ENCODE measurements at regions not wholly inside any gene's neighbourhood (a gene's known extent, or its start where the extent isn't known, plus 50 kb on each side); places are given as distances from the start of the nearest gene placed in this dataset.

GRCh38 chr4:123869286-123870215, 473.0 kb downstream of the SPRY1 start:
- DNase-seq (ENCODE audit: low read depth in 2 of 2), result no peak

GRCh38 chr4:123870216-123870876, 473.8 kb downstream of the SPRY1 start:
- DNase-seq (ENCODE audit: low read depth in 2 of 2), result peak; percentile 23 to 34

- DNase-seq (ENCODE audit: low read depth in 2 of 2), result no peak
These were observed 474.7 kb downstream of the SPRY1 start for GRCh38 chr4:123871341-123871740.

- no peak for DNase-seq (ENCODE audit: low read depth in 2 of 2)
These were observed 477.5 kb downstream of the SPRY1 start for GRCh38 chr4:123874063-123874462.

GRCh38 chr4:123876143-123876542, 479.5 kb downstream of the SPRY1 start:
- DNase-seq (ENCODE audit: low read depth in 2 of 2), result no peak

GRCh38 chr4:123876671-123877101, 480.1 kb downstream of the SPRY1 start:
- peak in 1 of 2 donors; percentile 31 for DNase-seq (ENCODE audit: low read depth in 2 of 2)

- DNase-seq (ENCODE audit: low read depth in 2 of 2), result peak; percentile 28 to 55
These were observed 481.0 kb downstream of the SPRY1 start for GRCh38 chr4:123877551-123877950.

- DNase-seq (ENCODE audit: low read depth in 2 of 2), result no peak
These were observed 482.4 kb downstream of the SPRY1 start for GRCh38 chr4:123878976-123879375.

GRCh38 chr4:123880631-123881030, 484.0 kb downstream of the SPRY1 start:
- DNase-seq (ENCODE audit: low read depth in 2 of 2), result no peak

GRCh38 chr4:123884922-123885321, 488.3 kb downstream of the SPRY1 start:
- no peak for DNase-seq (ENCODE audit: low read depth in 2 of 2)

GRCh38 chr4:123889507-123889906, 492.9 kb downstream of the SPRY1 start:
- peak; percentile 56 to 87 for DNase-seq (ENCODE audit: low read depth in 2 of 2)

- DNase-seq (ENCODE audit: low read depth in 2 of 2), result no peak
These were observed 494.3 kb downstream of the SPRY1 start for GRCh38 chr4:123890889-123891288.

GRCh38 chr4:123891881-123892280, 495.3 kb downstream of the SPRY1 start:
- no peak for DNase-seq (ENCODE audit: low read depth in 2 of 2)

- DNase-seq (ENCODE audit: low read depth in 2 of 2), result peak in 1 of 2 donors; percentile 40
These were observed 495.9 kb downstream of the SPRY1 start for GRCh38 chr4:123892368-123892976.

GRCh38 chr4:123893011-123893981, 496.7 kb downstream of the SPRY1 start:
- DNase-seq (ENCODE audit: low read depth in 2 of 2), result peak; percentile 75 to 78

- DNase-seq (ENCODE audit: low read depth in 2 of 2), result peak; percentile 53 to 64
These were observed 500.0 kb downstream of the SPRY1 start for GRCh38 chr4:123896446-123897071.

GRCh38 chr4:123898946-123899666, 502.5 kb downstream of the SPRY1 start:
- peak; percentile 24 to 84 for DNase-seq (ENCODE audit: low read depth in 2 of 2)

GRCh38 chr4:123904882-123905281, 508.3 kb downstream of the SPRY1 start:
- DNase-seq (ENCODE audit: low read depth in 2 of 2), result no peak

- no peak for DNase-seq (ENCODE audit: low read depth in 2 of 2)
These were observed 517.0 kb downstream of the SPRY1 start for GRCh38 chr4:123913598-123913997.

- no peak for DNase-seq (ENCODE audit: low read depth in 2 of 2)
These were observed 520.2 kb downstream of the SPRY1 start for GRCh38 chr4:123916821-123917220.
